Effector memory CD8-positive, alpha-beta T cell (primary cell): ENCODE measurements at regions not wholly inside any gene's neighbourhood (a gene's known extent, or its start where the extent isn't known, plus 50 kb on each side); places are given as distances from the start of the nearest gene placed in this dataset.

Experiments used
- ATAC-seq: fragments of 150-1000 bp; cut with Tn5 transposase; replicated peaks from 2 replicates; pipeline ENCODE4 v1.10.0; 2021; ENCODE audit warnings: mild to moderate bottlenecking, moderate library complexity
- DNase-seq, 3 experiments: peaks; one replicate each; pipeline ENCODE4 v3.0.0; 2021
- H3K27ac Mint-ChIP-seq, 2 donors: one replicate each; pipeline ENCODE4 v1.8.0; 2022; ENCODE audit warnings: mild to moderate bottlenecking in 2 of 2, mixed read lengths in 2 of 2, moderate library complexity in 2 of 2
- H3K27me3 Mint-ChIP-seq, 2 donors: one replicate each; pipeline ENCODE4 v1.8.0; 2022; ENCODE audit warnings: mixed read lengths in 2 of 2
- H3K36me3 Mint-ChIP-seq: one replicate; pipeline ENCODE4 v1.8.0; 2022; ENCODE audit warnings: mild to moderate bottlenecking, moderate library complexity, mixed read lengths; ENCODE audit not compliant: insufficient read depth
- H3K4me1 Mint-ChIP-seq, 2 donors: one replicate each; pipeline ENCODE4 v1.8.0; 2022; ENCODE audit warnings: low read depth in 2 of 2, mixed read lengths in 2 of 2
- H3K4me3 Mint-ChIP-seq, 2 donors: one replicate each; pipeline ENCODE4 v1.8.0; 2022; ENCODE audit warnings: mild to moderate bottlenecking in 2 of 2, mixed read lengths in 2 of 2, moderate library complexity in 2 of 2
- H3K9me3 Mint-ChIP-seq, 2 donors: one replicate each; pipeline ENCODE4 v1.8.0; 2022; ENCODE audit warnings: mixed read lengths in 2 of 2

DNA sequence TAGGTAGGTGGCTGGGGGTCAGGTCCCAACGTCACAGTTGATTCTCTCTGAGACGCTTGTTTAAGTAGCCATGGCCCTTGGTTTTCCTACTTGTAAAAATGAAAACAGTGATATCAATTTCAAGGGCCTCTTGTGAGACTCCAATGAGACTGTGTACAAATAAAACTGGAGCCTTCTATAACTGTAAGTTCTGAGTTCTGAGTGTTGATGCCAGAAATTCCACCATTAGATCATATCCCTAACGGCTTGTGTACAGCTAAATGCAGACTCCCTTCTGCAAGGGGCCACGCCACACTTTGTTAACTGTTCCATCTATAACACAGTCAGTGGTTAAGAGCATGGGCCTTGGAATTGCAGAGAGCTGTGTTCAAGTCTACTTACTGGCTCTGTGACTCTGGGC is 267.3 kb downstream of the TLE3 start:
- Mint-ChIP-seq H3K4me1 (peaks cover 1 to 3% of the 10 kb centered on the region in 2 donors), H3K36me3 (peaks cover 3% of the 10 kb centered on the region), H3K9me3 (no peaks in the 10 kb centered on the region), H3K27ac (no peak overlapping the region), H3K27me3 (peaks cover 0 to 26% of the 10 kb centered on the region in 2 donors), H3K4me3 (no peak overlapping the region)
- ATAC-seq: no peak
- no peak for DNase-seq

DNA sequence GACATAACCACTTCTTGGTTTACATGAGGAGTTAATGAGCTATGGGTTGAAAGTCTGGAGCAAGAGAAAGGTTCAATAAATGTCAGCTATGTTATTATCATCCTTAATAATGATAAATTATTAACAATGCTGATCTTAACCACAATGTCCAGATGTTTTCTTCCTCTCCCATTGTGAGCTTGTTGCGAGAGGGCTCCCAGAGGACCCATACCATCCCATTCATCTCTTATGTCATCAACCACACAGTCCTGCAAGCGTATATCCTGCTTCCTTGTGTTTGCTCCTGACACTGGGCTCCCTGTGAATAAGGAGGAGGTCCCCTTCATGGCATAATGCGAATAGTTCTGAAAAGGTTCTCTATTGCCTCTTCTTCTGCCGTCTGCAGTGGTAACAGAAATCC is 266.8 kb downstream of the TLE3 start:
- peaks cover 0 to 29% of the 10 kb centered on the region in 2 donors for H3K27me3 Mint-ChIP-seq
- ATAC-seq (no peak), DNase-seq (no peak)
- no peaks in the 10 kb centered on the region for H3K9me3 Mint-ChIP-seq
- peaks cover 1 to 3% of the 10 kb centered on the region in 2 donors for H3K4me1 Mint-ChIP-seq
- peaks cover 3% of the 10 kb centered on the region for H3K36me3 Mint-ChIP-seq
- H3K27ac Mint-ChIP-seq: no peak overlapping the region
- no peak overlapping the region for H3K4me3 Mint-ChIP-seq

GRCh38 chr15:69834267-69834666 is 263.4 kb downstream of the TLE3 start:
- ATAC-seq: no peak
- Mint-ChIP-seq H3K9me3 (no peaks in the 10 kb centered on the region), H3K4me3 (no peak overlapping the region), H3K27me3 (peaks cover 0 to 47% of the 10 kb centered on the region in 2 donors), H3K36me3 (no peaks in the 10 kb centered on the region), H3K27ac (no peak overlapping the region), H3K4me1 (peaks cover 4 to 9% of the 10 kb centered on the region in 2 donors)
- no peak for DNase-seq

DNA sequence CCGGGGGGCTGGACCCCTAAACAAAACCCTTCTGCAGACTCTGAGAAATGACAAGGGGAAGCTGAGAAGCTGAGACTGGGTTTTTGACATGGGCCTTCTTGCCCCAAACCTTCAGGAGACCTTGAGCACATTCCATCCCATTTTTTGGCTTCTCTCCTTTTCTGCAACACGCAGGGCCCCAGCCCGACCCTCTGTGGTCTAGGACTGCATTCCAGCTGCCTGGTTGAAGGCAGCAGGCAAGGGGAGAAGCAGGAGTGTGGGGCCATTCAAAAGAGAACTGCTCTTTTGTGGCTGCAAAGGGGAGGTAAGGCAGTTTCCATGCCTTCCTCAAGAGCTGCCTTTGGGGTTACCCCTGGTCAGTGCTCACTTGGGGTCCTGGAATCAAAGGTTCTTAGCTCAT is 263.0 kb downstream of the TLE3 start:
- H3K27me3 Mint-ChIP-seq: peaks cover 0 to 47% of the 10 kb centered on the region in 2 donors
- H3K4me3 Mint-ChIP-seq: no peak overlapping the region
- ATAC-seq: no peak
- no peaks in the 10 kb centered on the region for H3K9me3 Mint-ChIP-seq
- no peak overlapping the region for H3K27ac Mint-ChIP-seq
- H3K36me3 Mint-ChIP-seq: no peaks in the 10 kb centered on the region
- no peak for DNase-seq
- H3K4me1 Mint-ChIP-seq: peaks cover 4 to 9% of the 10 kb centered on the region in 2 donors

DNA sequence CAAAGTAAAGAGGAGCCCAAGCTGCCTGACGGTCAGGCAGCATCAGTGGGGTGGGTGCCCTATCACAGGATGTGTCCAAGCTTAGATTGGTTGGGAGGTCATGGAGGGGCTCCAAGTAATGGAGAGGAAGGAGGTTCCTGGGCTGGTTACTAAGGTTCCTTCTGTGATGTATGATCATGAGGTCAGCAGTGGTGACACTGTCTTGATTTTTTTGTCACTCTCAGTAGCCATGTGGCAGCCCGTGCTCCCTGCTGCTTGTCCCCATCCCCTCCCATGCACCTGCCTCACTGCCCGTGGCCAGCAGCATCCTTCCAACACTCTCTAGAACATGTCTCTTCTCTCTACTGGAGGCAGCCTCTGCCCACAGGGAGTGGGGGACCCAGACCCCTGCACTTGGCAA is 261.7 kb downstream of the TLE3 start:
- Mint-ChIP-seq H3K27ac (no peak overlapping the region), H3K4me1 (peaks cover 4 to 9% of the 10 kb centered on the region in 2 donors), H3K27me3 (peaks cover 0 to 47% of the 10 kb centered on the region in 2 donors), H3K36me3 (no peaks in the 10 kb centered on the region), H3K4me3 (no peak overlapping the region), H3K9me3 (no peaks in the 10 kb centered on the region)
- DNase-seq (no peak), ATAC-seq (no peak)

- H3K27ac Mint-ChIP-seq: peak overlapping the region in 1 of 2 donors; percentile 66
- peaks cover 4 to 9% of the 10 kb centered on the region in 2 donors for H3K4me1 Mint-ChIP-seq
- H3K27me3 Mint-ChIP-seq: peaks cover 0 to 45% of the 10 kb centered on the region in 2 donors
- H3K9me3 Mint-ChIP-seq: no peaks in the 10 kb centered on the region
- DNase-seq (no peak), ATAC-seq (no peak)
- no peaks in the 10 kb centered on the region for H3K36me3 Mint-ChIP-seq
- no peak overlapping the region for H3K4me3 Mint-ChIP-seq
Measured at GRCh38 chr15:69836526-69837230, 261.0 kb downstream of the TLE3 start.

DNA sequence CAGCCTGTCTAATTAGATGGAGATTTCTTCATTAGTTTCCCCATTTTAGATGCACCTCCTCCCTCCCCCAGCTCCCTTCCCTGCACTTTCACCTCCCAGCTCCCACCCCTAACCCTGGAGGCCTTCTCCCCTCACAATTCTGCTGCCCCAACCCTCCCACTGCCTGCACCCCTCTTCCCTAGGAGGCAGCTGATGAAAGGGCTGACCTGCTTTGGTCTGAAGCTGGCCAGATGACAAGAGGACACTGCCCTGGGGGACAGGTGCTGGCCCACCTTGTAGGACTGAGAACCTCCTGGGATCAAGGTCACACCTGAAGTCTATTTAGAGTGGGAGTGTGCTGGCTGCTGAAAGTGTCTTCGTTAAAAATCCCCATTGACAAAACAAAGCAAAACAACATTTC is 259.4 kb downstream of the TLE3 start:
- H3K9me3 Mint-ChIP-seq: no peaks in the 10 kb centered on the region
- H3K36me3 Mint-ChIP-seq: no peaks in the 10 kb centered on the region
- DNase-seq: no peak
- peaks cover 0 to 46% of the 10 kb centered on the region in 2 donors for H3K27me3 Mint-ChIP-seq
- peaks cover 6% of the 10 kb centered on the region in 2 donors for H3K4me1 Mint-ChIP-seq
- ATAC-seq: no peak
- H3K4me3 Mint-ChIP-seq: no peak overlapping the region
- no peak overlapping the region for H3K27ac Mint-ChIP-seq

GRCh38 chr15:69838994-69839393 is 258.7 kb downstream of the TLE3 start:
- Mint-ChIP-seq H3K9me3 (no peaks in the 10 kb centered on the region), H3K4me1 (peaks cover 6 to 8% of the 10 kb centered on the region in 2 donors), H3K4me3 (no peak overlapping the region), H3K27me3 (peaks cover 0 to 50% of the 10 kb centered on the region in 2 donors), H3K27ac (no peak overlapping the region), H3K36me3 (no peaks in the 10 kb centered on the region)
- no peak for ATAC-seq
- DNase-seq: no peak

DNA sequence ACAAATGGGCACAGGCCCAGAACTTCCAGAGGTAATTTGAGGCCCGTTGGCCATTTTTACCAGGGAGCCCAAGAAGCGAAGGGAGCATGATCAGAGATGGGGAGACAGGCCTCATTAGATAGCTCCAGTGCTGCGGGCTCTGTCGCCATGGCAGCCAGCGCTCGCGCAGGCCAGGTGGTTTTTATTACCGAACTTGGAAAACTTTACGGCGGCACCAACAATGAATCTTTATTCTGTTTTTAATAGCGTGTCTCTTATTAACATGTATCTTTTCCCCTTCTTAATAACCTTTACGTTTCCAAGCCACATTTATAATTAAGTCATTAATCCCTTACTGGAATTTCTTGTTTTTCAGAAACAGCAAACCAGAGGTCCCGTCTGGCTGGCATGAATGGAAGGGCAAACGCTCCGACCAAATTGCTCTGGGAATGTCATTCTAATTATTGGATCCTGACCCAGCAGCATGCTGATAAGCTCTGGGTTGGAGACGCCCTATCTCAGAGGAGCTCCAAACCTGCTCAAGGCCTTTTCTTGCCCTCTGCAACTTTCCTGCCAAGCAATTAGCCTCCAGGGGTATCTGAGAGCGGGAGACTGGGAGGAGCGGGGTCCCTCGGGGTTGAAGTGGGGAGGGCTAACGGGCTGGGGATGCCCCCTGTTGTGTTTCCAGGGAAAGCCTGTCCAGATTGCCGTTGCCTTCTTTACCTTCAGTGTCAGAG is 256.4 kb downstream of the TLE3 start:
- Mint-ChIP-seq H3K27ac (no peak overlapping the region), H3K4me3 (no peak overlapping the region), H3K36me3 (no peaks in the 10 kb centered on the region), H3K4me1 (peaks cover 5 to 7% of the 10 kb centered on the region in 2 donors), H3K9me3 (no peaks in the 10 kb centered on the region), H3K27me3 (peaks cover 0 to 44% of the 10 kb centered on the region in 2 donors)
- DNase-seq: no peak
- ATAC-seq: no peak

GRCh38 chr15:69842851-69843250 is 254.9 kb downstream of the TLE3 start:
- Mint-ChIP-seq H3K27me3 (peaks cover 0 to 45% of the 10 kb centered on the region in 2 donors), H3K4me1 (peaks cover 0 to 5% of the 10 kb centered on the region in 2 donors), H3K27ac (no peak overlapping the region), H3K9me3 (no peaks in the 10 kb centered on the region), H3K4me3 (no peak overlapping the region), H3K36me3 (peaks cover 2% of the 10 kb centered on the region)
- DNase-seq (no peak), ATAC-seq (no peak)

- Mint-ChIP-seq H3K36me3 (peaks cover 2% of the 10 kb centered on the region), H3K27me3 (peaks cover 4 to 50% of the 10 kb centered on the region in 2 donors), H3K27ac (no peak overlapping the region), H3K9me3 (no peaks in the 10 kb centered on the region), H3K4me1 (peaks cover 0 to 5% of the 10 kb centered on the region in 2 donors), H3K4me3 (no peak overlapping the region)
- no peak for DNase-seq
- ATAC-seq: no peak
Measured at GRCh38 chr15:69843276-69843899, 254.3 kb downstream of the TLE3 start.

DNA sequence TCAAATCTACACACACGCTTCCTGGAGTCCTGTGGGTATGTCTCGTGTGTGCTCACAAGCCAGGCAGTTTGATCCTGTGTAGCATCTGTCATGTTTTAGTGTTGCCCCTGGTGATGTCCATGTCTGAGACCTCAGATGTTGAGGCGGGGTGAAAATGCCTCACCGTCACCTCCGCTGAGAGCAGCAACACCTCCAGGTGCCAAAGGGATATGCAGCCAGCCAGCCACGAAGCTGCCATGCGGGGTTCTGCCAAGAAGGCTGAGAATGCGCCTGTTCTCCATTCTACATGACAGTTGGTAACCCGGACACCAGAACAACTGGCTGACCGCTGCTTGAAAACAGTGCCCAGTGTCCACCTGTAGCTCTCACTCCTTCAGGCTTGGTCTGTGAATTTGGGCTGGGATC is 253.8 kb downstream of the TLE3 start:
- H3K27me3 Mint-ChIP-seq: peaks cover 9 to 56% of the 10 kb centered on the region in 2 donors
- H3K36me3 Mint-ChIP-seq: peaks cover 2% of the 10 kb centered on the region
- ATAC-seq (no peak), DNase-seq (no peak)
- no peaks in the 10 kb centered on the region for H3K9me3 Mint-ChIP-seq
- peaks cover 0 to 5% of the 10 kb centered on the region in 2 donors for H3K4me1 Mint-ChIP-seq
- H3K27ac Mint-ChIP-seq: no peak overlapping the region
- H3K4me3 Mint-ChIP-seq: no peak overlapping the region

DNA sequence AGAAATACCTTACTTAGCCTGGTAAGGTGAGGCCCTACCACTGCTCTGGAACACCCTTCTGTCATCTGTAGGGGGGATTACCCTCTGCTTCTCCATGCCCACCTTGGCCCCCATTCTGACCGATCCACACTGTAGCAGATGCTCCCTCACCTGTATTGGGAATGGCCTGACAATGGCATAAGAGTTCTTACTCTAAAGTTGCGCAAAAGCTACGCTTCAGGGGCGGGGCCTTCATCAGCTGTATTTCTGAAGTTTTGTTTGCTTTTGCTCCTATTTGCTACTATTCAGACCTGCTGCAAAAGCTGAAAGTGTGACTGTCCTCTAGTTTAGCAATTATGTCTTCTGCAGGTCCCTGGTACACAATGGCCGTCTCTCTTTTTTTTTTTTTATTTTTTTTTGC is 252.6 kb downstream of the TLE3 start:
- peaks cover 12 to 67% of the 10 kb centered on the region in 2 donors for H3K27me3 Mint-ChIP-seq

More for the DNA sequence above, 252.6 kb downstream of the TLE3 start:
- Mint-ChIP-seq H3K4me1 (peaks cover 0 to 5% of the 10 kb centered on the region in 2 donors), H3K4me3 (no peak overlapping the region), H3K27ac (no peak overlapping the region), H3K36me3 (peaks cover 2% of the 10 kb centered on the region), H3K9me3 (no peaks in the 10 kb centered on the region)
- ATAC-seq (no peak), DNase-seq (no peak)
